T47D (cell line): ENCODE measurements at regions not wholly inside any gene's neighbourhood (a gene's known extent, or its start where the extent isn't known, plus 50 kb on each side); places are given as distances from the start of the nearest gene placed in this dataset.
A peak's percentile ranks its signal among the peaks of the same experiment; 100 is the strongest.

Experiments
- DNase-seq, 2 experiments: peaks; one replicate each; pipeline versions ENCODE4 v3.0.0 to v3.0.0-alpha.2; 2011 to 2012; ENCODE audit warnings: low read depth in 1 of 2, low spot score in 1 of 2
- JUND ChIP-seq: IDR thresholded peaks from 2 replicates; pipeline ENCODE4 v1.6.1; 2012; ENCODE audit warnings: low read depth
- in situ Hi-C: cut with HindIII; loops from 2 replicates; pipeline ENCODE4 v1.10.0; 2016; ENCODE audit warnings: low sequenced_read_pairs, low pct_unique_long_range_greater_than_20kb

GRCh38 chr9:108643731-108644510, 211.9 kb downstream of the ACTL7B start:
- DNase-seq, result no peak
- TF ChIP-seq JUND, result no peak
- in situ Hi-C loops, result no loop called here

GRCh38 chr9:108642871-108643270, 212.9 kb downstream of the ACTL7B start:
- in situ Hi-C loops, result no loop called here
- no peak for DNase-seq
- TF ChIP-seq JUND, result no peak

- TF ChIP-seq JUND, result no peak
- DNase-seq, result no peak
- in situ Hi-C loops, result no loop called here
These were observed 215.6 kb downstream of the ACTL7B start for GRCh38 chr9:108640230-108640629.

- in situ Hi-C loops, result no loop called here
- TF ChIP-seq JUND, result no peak
- DNase-seq, result no peak
These were observed 216.1 kb downstream of the ACTL7B start for GRCh38 chr9:108639696-108640095.

GRCh38 chr9:108639091-108639490, 216.7 kb downstream of the ACTL7B start:
- in situ Hi-C loops, result no loop called here
- no peak for TF ChIP-seq JUND
- no peak for DNase-seq

- in situ Hi-C loops, result no loop called here
- TF ChIP-seq JUND, result no peak
- no peak for DNase-seq
These were observed 218.4 kb downstream of the ACTL7B start for GRCh38 chr9:108637340-108637739.

- no peak for DNase-seq
- no peak for TF ChIP-seq JUND
- in situ Hi-C loops, result no loop called here
These were observed 219.8 kb downstream of the ACTL7B start for GRCh38 chr9:108636013-108636412.

- no peak for TF ChIP-seq JUND
- no peak for DNase-seq
- in situ Hi-C loops, result no loop called here
These were observed 220.9 kb downstream of the ACTL7B start for GRCh38 chr9:108634672-108635462.

- no peak for TF ChIP-seq JUND
- peak in 1 of 2 experiments; percentile 43 for DNase-seq
- in situ Hi-C loops, result no loop called here
These were observed 221.6 kb downstream of the ACTL7B start for GRCh38 chr9:108634204-108634603.

- TF ChIP-seq JUND, result no peak
- no peak for DNase-seq
- in situ Hi-C loops, result no loop called here
These were observed 224.1 kb downstream of the ACTL7B start for GRCh38 chr9:108631496-108632285.

- DNase-seq, result no peak
- in situ Hi-C loops, result no loop called here
- TF ChIP-seq JUND, result no peak
These were observed 227.5 kb downstream of the ACTL7B start for GRCh38 chr9:108628316-108628715.

- DNase-seq, result no peak
- in situ Hi-C loops, result no loop called here
These were observed 229.0 kb downstream of the ACTL7B start for GRCh38 chr9:108626743-108627142.

More at GRCh38 chr9:108626743-108627142, 229.0 kb downstream of the ACTL7B start:
- TF ChIP-seq JUND, result no peak
